Ascending aorta (tissue), 2 donors: ENCODE measurements at regions not wholly inside any gene's neighbourhood (a gene's known extent, or its start where the extent isn't known, plus 50 kb on each side); places are given as distances from the start of the nearest gene placed in this dataset.

ENCODE experiments used
- DNase-seq, 2 donors: peaks; one replicate each; pipeline ENCODE4 v3.0.0-alpha.2; 2019; ENCODE audit warnings: low spot score in 2 of 2
- H3K27ac ChIP-seq, 2 donors: fragments of 200-600 bp; sonication (generic); one replicate each; pipeline ENCODE4 v1.5.1; 2016 to 2017; ENCODE audit warnings: mild to moderate bottlenecking in 1 of 2
- H3K27me3 ChIP-seq: fragments of 200-600 bp; sonication (generic); one replicate; pipeline ENCODE4 v1.5.1; 2017
- H3K36me3 ChIP-seq, 2 donors: fragments of 200-600 bp; sonication (generic); one replicate each; pipeline ENCODE4 v1.5.1; 2016
- H3K4me1 ChIP-seq, 2 donors: fragments of 200-600 bp; sonication (generic); one replicate each; pipeline ENCODE4 v1.5.1; 2016 to 2017; ENCODE audit warnings: mild to moderate bottlenecking in 1 of 2
- H3K4me3 ChIP-seq, 2 donors: fragments of 200-600 bp; sonication (generic); one replicate each; pipeline ENCODE4 v1.5.1; 2016 to 2017; ENCODE audit warnings: mild to moderate bottlenecking in 1 of 2
- H3K9me3 ChIP-seq, 2 donors: fragments of 200-600 bp; sonication (generic); one replicate each; pipeline ENCODE4 v1.5.1; 2016
- CTCF ChIP-seq, 3 experiments: fragments of 200-600 bp in 2 of 3; fragments of 450-650 bp in 1 of 3; sonication (generic) in 2 of 3; IDR thresholded peaks; one replicate each; pipeline ENCODE4 v1.5.1; 2016 to 2019; ENCODE audit warnings: antibody characterized with exemption in 3 of 3, mild to moderate bottlenecking in 1 of 3, moderate library complexity in 1 of 3
- intact Hi-C: fragments of 100-400 bp; cut with DNase I; formaldehyde crosslinking; loops from one replicate; pipeline ENCODE4 v1.15.1; 2023

DNA sequence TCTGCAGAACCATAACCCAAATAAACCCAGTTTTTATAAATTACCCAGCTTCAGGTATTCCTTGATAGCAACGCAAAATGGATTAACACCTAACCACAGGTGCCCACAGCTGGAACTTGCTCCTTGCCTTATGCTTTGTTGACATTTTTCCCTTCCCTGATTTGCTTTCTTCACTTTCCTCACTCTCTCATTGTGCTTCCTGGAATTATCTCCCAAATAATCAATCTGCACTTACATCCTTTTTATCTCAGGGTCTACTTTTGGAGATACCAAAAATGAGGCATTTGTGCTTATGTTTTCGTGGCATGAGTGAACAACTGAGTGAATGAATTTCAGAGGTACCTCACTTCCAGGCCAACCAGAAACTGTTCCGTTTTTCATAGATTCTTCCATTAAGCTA lies 374.3 kb downstream of the DOK5 start:
- no peaks in the 10 kb centered on the region for H3K36me3 ChIP-seq
- H3K4me1 ChIP-seq, result no peaks in the 10 kb centered on the region
- H3K4me3 ChIP-seq, result no peak overlapping the region
- no peak for TF ChIP-seq CTCF (IDR thresholded peaks at IDR 0.05)
- H3K27ac ChIP-seq, result no peak overlapping the region
- H3K9me3 ChIP-seq, result no peaks in the 10 kb centered on the region
- DNase-seq, result no peak
- intact Hi-C loops, result no loop called here
- no peaks in the 10 kb centered on the region for H3K27me3 ChIP-seq

GRCh38 chr20:54848984-54849538 lies 373.7 kb downstream of the DOK5 start:
- no peak overlapping the region for H3K27ac ChIP-seq
- no peak for DNase-seq
- no peaks in the 10 kb centered on the region for H3K9me3 ChIP-seq
- no peak overlapping the region for H3K4me3 ChIP-seq
- intact Hi-C loops, result no loop called here
- no peak for TF ChIP-seq CTCF (IDR thresholded peaks at IDR 0.05)
- H3K27me3 ChIP-seq, result no peaks in the 10 kb centered on the region
- no peaks in the 10 kb centered on the region for H3K4me1 ChIP-seq
- no peaks in the 10 kb centered on the region for H3K36me3 ChIP-seq

DNA sequence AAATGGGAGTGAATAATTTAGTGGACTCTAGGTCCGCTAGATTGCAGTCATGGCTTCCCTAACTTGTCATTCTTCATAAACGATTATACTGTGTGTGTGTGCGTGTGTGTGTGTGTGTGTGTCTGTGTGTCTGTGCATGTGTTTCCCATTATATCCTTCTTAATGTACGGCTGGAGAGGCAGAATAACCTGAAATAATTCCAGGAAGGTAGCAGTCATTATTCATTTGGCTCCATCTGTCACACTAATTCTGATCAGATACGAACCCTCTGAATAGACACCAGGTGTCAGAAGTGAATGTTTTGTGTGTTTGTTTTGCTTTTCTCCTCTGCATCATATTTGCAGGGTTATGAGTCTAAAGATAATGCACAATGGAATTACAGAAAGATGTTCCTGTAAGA lies 372.9 kb downstream of the DOK5 start:
- intact Hi-C loops, result no loop called here
- TF ChIP-seq CTCF (IDR thresholded peaks at IDR 0.05), result no peak
- no peaks in the 10 kb centered on the region for H3K4me1 ChIP-seq

GRCh38 chr20:54846948-54847347 lies 371.6 kb downstream of the DOK5 start:
- H3K36me3 ChIP-seq, result no peaks in the 10 kb centered on the region
- TF ChIP-seq CTCF (IDR thresholded peaks at IDR 0.05), result no peak
- no peaks in the 10 kb centered on the region for H3K9me3 ChIP-seq
- DNase-seq, result no peak
- no peak overlapping the region for H3K4me3 ChIP-seq
- intact Hi-C loops, result no loop called here
- H3K4me1 ChIP-seq, result no peaks in the 10 kb centered on the region
- H3K27ac ChIP-seq, result no peak overlapping the region
- H3K27me3 ChIP-seq, result no peaks in the 10 kb centered on the region

More for the DNA sequence above, 372.9 kb downstream of the DOK5 start:
- Histone ChIP-seq H3K4me3 (no peak overlapping the region), H3K27me3 (no peaks in the 10 kb centered on the region), H3K9me3 (no peaks in the 10 kb centered on the region), H3K27ac (no peak overlapping the region), H3K36me3 (no peaks in the 10 kb centered on the region)
- DNase-seq, result no peak

GRCh38 chr20:54844346-54844745 lies 369.0 kb downstream of the DOK5 start:
- Histone ChIP-seq H3K4me3 (no peak overlapping the region), H3K36me3 (no peaks in the 10 kb centered on the region), H3K9me3 (no peaks in the 10 kb centered on the region), H3K27ac (no peak overlapping the region), H3K27me3 (no peaks in the 10 kb centered on the region), H3K4me1 (no peaks in the 10 kb centered on the region)
- DNase-seq, result no peak
- no peak for TF ChIP-seq CTCF (IDR thresholded peaks at IDR 0.05)
- intact Hi-C loops, result no loop called here

- no peaks in the 10 kb centered on the region for H3K36me3 ChIP-seq
- no peak overlapping the region for H3K27ac ChIP-seq
- H3K4me1 ChIP-seq, result no peaks in the 10 kb centered on the region
- intact Hi-C loops, result no loop called here
- H3K27me3 ChIP-seq, result no peaks in the 10 kb centered on the region
- no peak overlapping the region for H3K4me3 ChIP-seq
- TF ChIP-seq CTCF (IDR thresholded peaks at IDR 0.05), result no peak
- DNase-seq, result no peak
- H3K9me3 ChIP-seq, result no peaks in the 10 kb centered on the region
Measured at GRCh38 chr20:54843865-54844264, 368.5 kb downstream of the DOK5 start.
